ENCODE measurements at regions not wholly inside any gene's neighbourhood (a gene's known extent, or its start where the extent isn't known, plus 50 kb on each side); places are given as distances from the start of the nearest gene placed in this dataset.
"Not testable (repeated sequence)": the region's sequence is repeated elsewhere in the genome, so short reads cannot be mapped to it uniquely, and the experiment has no call there.

GRCh38 chr18:22044474-22045220 is 124.7 kb upstream of the GATA6 start:
- DNase-seq: no peak

GRCh38 chr18:22045221-22045918 is 124.0 kb upstream of the GATA6 start:
- no peak for DNase-seq

DNA sequence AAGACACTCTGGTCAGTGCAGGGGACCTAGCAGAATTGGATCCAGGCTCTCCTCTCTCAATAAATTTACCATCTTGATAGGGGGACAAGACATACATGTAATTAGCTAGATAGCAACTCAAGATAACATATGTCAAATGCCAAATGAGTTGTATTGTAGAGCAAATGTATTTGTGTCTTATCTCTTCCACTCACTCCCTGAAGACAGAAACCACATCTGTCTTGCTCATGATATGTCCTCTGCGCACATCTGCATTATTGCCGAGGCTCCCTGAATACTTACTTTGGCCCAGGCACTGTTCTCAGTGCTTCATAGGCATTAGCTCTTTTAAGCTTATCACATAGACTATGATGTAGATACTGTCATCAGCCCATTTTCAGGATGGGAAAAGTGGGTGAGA is 122.9 kb upstream of the GATA6 start:
- no peak for DNase-seq

GRCh38 chr18:22047485-22047884 is 121.9 kb upstream of the GATA6 start:
- DNase-seq: no peak

DNA sequence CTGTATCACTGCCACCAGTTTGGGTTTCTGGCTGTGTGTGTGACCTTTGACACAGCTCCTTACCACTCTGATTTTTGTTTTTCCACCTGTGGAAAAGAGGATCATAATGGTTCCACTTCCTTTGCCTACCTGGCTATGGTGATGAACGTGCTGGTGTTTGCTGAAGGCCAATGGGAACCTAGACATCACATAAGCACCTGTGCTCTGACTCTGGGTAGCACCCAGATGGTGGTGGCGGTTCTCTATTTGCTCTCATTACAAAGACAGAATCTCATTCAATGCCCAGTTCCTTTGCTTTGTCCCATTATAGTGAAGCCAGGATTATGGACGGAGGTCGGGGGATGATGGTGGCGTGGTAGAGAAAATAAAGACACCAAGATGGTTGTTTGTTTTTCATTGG is 121.2 kb upstream of the GATA6 start:
- DNase-seq: no peak

DNA sequence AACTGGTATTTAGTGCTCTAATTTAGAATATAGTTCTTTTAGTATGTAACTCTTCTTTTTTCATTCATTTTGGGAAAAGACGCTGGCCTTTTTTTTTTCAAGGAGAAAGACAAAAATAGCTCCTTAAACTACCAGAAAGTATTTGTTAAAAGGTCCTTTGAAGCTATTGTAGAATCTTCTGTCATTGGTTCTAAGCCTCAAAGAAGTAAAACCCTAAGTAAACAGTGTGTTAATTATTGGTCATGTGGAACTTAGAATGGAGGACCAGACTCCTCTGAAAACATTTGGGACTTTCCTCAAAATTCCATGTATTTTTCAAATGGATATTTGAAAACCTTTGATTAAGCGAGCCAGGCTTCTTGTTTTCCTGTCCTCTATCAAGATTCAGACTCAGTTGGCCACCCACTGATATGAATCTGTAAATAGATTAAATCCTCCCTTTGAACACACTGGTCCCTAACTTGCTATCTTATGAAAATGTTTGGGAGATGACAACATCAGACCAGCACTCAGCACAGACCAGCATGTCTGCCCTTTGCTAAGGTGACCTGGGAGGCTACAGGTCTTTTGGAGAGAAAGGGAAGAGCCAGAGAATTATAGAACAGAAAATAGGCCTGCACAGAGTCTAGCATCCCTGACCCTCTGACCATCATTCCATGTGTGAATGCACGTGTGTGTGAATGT is 120.3 kb upstream of the GATA6 start:
- DNase-seq: no peak

DNA sequence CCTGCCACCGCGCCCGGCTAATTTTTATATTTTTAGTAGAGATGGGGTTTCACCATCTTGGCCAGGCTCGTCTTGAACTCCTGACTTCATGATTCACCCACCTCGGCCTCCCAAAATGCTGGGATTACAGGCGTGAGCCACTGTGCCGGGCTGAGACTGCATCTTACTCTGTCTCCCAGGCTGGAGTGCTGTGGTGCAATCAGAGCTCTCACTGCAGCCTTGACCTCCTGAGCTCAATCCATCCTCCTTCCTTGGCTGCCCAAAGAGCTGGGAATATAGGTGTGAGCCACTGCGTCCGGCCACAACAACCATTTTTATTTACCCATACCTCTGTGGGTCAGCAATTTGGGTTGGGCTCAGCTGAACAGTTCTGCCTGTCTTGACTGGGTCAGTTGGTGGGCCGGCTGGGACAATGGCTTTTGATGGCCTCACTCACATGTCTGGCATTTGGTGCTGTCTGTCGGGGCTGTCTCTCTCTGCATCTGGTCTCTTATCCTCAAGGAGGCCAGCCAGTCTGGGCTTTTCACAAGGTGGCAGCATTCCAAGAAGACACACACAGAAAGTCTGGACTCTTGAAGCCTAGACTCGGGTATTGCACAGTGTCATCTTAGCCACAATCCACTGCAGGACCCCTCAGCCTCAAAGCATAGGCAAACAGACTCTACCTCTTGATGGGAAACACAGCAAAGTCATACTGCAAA is 116.8 kb upstream of the GATA6 start:
- no peak for DNase-seq

DNA sequence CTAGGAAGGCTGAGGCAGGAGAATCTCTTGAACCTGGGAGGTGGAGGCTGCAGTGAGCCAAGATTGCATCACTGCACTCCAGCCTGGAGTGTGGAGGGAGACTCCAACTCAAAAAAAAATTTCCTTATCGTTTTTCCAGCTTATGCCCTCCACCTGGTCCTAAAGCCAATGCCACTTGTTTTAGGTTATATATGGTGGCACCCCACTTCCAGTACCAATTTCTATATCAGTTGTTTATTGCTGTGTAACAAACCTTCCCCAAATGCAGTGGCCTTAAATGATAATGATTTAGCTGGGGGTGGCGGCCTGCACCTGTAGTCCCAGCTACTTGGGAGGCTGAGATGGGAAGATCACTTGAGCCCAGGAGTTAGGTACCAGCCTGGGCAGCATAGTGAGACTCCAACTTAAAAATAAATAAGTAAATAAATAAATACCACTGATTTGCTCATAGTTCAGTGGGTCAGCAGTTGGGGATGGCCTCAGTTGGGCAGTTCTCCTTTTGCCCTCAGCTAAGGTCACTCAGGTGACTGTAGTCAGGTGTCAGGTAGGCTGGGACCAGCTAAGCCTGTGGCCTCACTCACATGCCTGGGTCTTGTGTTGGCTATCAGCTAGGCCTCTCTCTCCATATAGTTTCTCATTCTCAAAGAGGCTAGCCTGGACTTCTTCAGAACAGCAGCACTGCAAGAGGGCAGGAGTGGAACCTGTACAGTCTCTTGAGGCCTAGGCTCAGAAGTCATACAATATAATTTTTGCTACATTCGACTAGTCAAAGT is 113.7 kb upstream of the GATA6 start:
- DNase-seq: no peak

GRCh38 chr18:22056950-22057349 is 112.4 kb upstream of the GATA6 start:
- no peak for DNase-seq

DNA sequence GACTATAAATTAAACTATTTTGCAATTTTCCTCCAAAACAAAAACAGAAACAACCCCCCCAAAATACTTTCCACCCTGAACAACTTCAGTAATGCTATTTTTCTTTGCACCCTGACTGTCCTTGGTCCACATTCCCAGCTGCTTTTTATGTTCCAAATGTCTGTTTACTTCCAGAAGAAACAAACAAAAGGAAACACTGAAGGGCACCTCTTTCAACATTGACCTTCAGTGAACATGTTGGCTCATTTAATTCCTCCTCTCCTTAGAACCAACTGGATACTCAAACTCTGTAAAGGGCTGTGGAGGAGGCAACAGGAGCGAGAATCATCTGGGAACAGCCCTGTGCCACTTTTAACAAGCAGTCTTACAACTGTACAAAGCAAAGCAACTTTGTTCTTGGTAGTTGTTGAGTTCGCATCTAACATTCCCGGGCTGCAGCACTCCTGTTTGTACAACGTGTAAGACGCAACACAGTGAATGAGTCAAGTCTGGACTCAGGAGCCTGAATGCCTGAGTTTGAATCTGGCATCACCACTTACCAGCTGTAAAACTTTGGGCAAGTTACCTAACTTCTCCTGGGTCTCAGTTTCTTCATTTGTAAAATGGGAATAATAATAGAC is 111.4 kb upstream of the GATA6 start:
- no peak for DNase-seq

- DNase-seq: no peak
Observed at GRCh38 chr18:22060361-22060760, 109.0 kb upstream of the GATA6 start.

- no peak for DNase-seq
Observed at GRCh38 chr18:22063102-22063501, 106.3 kb upstream of the GATA6 start.

DNA sequence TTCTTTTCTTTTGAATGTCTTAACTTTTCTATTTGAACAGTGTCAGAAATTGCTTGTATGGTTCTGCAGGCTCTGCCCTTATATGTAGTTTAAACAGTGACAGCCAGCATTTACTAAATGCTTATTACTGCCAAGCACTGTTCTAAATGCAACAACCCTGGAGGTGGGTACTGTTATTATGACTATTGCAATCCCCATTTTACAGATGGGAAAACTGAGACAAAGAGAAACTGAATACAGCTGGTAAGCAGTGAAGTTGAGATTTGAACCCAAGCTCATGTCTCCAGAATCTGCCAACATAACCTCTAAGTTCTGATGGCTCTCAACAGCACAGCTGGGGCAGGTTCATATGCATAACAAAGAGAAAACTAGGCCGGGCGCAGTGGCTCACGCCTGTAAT is 105.7 kb upstream of the GATA6 start:
- DNase-seq: no peak

DNA sequence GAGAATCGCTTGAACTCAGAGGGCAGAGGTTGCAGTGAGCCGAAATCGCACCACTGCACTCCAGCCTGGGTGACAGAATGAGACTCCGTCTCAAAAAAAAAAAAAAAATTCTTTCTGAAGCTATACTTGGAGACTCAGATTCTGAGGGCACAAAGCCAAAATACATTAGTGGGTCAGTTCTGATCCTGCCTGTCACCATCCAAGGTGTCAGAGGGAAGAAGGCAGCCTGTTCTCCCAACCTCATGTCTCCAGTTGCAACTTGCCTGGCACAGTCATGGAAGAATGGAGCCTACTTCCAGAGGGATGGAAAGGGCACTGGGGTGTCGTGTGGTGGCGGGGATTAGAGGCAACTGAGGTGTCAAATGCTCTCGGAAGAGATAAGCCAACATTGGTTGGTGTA is 104.8 kb upstream of the GATA6 start:
- DNase-seq: no peak

DNA sequence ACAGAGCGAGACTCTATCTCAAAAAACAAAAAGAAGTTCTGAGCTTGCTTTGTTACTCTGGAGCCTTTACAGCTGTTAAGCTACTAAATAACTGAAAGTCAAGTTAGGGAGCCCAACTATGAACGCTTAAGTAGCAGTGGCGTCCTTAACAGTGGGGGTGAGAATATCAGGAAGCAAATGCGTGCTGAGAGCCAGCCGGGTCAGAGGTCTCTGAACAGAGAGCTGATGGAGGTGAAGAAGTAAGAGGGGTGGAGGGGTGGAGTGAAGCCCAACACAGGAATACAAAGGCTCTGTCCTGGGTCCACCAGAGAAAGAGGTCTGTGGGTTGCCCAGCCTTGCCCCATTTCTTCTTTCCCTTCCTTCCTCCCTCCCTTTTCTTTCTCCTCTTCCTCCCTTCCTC is 104.1 kb upstream of the GATA6 start:
- DNase-seq: no peak

DNA sequence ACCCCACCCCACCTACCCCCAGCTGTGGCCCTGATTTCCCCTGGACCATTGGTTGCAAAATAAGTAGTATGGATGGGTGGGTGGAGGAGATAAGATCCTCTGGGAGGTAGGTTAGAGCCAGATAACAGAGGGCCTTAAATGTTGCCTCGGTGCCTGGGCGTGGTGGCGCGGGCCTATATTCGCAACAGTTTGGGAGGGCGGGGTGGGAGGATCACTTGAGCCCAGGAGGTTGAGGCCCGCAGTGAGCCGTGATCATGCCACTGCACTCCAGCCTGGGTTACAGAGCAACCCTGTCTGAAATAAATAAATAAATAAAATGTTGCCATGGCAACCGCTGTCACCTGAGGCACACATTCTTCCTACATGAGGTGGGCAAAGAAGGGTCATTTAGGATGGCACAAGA is 103.3 kb upstream of the GATA6 start:
- no peak for DNase-seq

- DNase-seq: no peak
Observed at GRCh38 chr18:22067109-22067508, 102.3 kb upstream of the GATA6 start.

DNA sequence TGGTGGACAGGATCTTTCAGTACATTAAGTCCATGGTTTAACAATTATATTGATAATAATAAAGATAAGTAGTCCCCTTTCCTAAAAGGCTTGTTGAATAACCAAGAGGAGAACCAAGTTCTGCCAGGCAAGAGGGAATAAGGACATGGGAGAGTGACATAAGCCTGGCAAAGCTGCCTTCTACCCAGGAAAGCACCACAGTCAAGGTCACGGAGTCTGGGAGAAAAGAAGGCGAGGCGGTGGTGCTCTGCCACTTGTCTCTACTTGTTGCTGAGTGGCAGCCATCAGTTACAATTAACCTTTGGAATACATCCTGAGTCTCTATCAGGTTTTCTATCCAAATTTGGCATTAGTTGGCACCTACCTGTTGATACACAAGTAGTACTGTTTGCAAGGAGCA is 101.7 kb upstream of the GATA6 start:
- DNase-seq: no peak

GRCh38 chr18:22068784-22069183 is 100.6 kb upstream of the GATA6 start:
- DNase-seq: not testable (repeated sequence)

GRCh38 chr18:22069916-22070315 is 99.5 kb upstream of the GATA6 start:
- DNase-seq: no peak

- no peak for DNase-seq
Observed at GRCh38 chr18:22073411-22073810, 96.0 kb upstream of the GATA6 start.

Data from left hindlimb (tissue), 1 donor.